ENCODE measurements at regions not wholly inside any gene's neighbourhood (a gene's known extent, or its start where the extent isn't known, plus 50 kb on each side); places are given as distances from the start of the nearest gene placed in this dataset.

- H3K4me1 Mint-ChIP-seq: peaks cover 1% of the 10 kb centered on the region
- H3K27ac Mint-ChIP-seq: no peak overlapping the region
- no peaks in the 10 kb centered on the region for H3K36me3 Mint-ChIP-seq (ENCODE audit: low read depth)
- H3K9me3 ChIP-seq (ENCODE audit: control insufficient read depth, low read length, poor library complexity, severe bottlenecking): no peaks in the 10 kb centered on the region
- H3K27me3 Mint-ChIP-seq: no peaks in the 10 kb centered on the region
- ATAC-seq (no peak), DNase-seq (no peak)
- no peak overlapping the region for H3K4me3 Mint-ChIP-seq
These were observed 281.3 kb downstream of the EPM2A start for GRCh38 chr6:145454006-145454405.

GRCh38 chr6:145457556-145457955, 277.8 kb downstream of the EPM2A start:
- no peak for ATAC-seq

GRCh38 chr6:145468534-145468933, 266.8 kb downstream of the EPM2A start:
- H3K9me3 ChIP-seq (ENCODE audit: control insufficient read depth, low read length, poor library complexity, severe bottlenecking): no peaks in the 10 kb centered on the region
- Mint-ChIP-seq H3K4me3 (no peak overlapping the region), H3K27me3 (no peaks in the 10 kb centered on the region), H3K4me1 (no peaks in the 10 kb centered on the region), H3K36me3 (ENCODE audit: low read depth) (no peaks in the 10 kb centered on the region), H3K27ac (no peak overlapping the region)
- ATAC-seq: no peak
- no peak for DNase-seq

More at GRCh38 chr6:145457556-145457955, 277.8 kb downstream of the EPM2A start:
- no peaks in the 10 kb centered on the region for H3K27me3 Mint-ChIP-seq
- H3K4me1 Mint-ChIP-seq: peaks cover 2% of the 10 kb centered on the region
- H3K27ac Mint-ChIP-seq: no peak overlapping the region
- no peak overlapping the region for H3K4me3 Mint-ChIP-seq
- H3K36me3 Mint-ChIP-seq (ENCODE audit: low read depth): no peaks in the 10 kb centered on the region
- no peaks in the 10 kb centered on the region for H3K9me3 ChIP-seq (ENCODE audit: control insufficient read depth, low read length, poor library complexity, severe bottlenecking)
- no peak for DNase-seq

- Mint-ChIP-seq H3K4me1 (no peaks in the 10 kb centered on the region), H3K27ac (no peak overlapping the region), H3K4me3 (no peak overlapping the region), H3K27me3 (no peaks in the 10 kb centered on the region), H3K36me3 (ENCODE audit: low read depth) (no peaks in the 10 kb centered on the region)
- no peaks in the 10 kb centered on the region for H3K9me3 ChIP-seq (ENCODE audit: control insufficient read depth, low read length, poor library complexity, severe bottlenecking)
- DNase-seq (no peak), ATAC-seq (no peak)
These were observed 266.3 kb downstream of the EPM2A start for GRCh38 chr6:145469021-145469420.

- no peak overlapping the region for H3K27ac Mint-ChIP-seq
- H3K27me3 Mint-ChIP-seq: no peaks in the 10 kb centered on the region
- no peak overlapping the region for H3K4me3 Mint-ChIP-seq
- H3K36me3 Mint-ChIP-seq (ENCODE audit: low read depth): no peaks in the 10 kb centered on the region
- DNase-seq: no peak
- ATAC-seq: no peak
- H3K9me3 ChIP-seq (ENCODE audit: control insufficient read depth, low read length, poor library complexity, severe bottlenecking): no peaks in the 10 kb centered on the region
- H3K4me1 Mint-ChIP-seq: no peaks in the 10 kb centered on the region
These were observed 259.4 kb downstream of the EPM2A start for GRCh38 chr6:145475794-145476396.

- DNase-seq (no peak), ATAC-seq (no peak)
- Mint-ChIP-seq H3K27ac (no peak overlapping the region), H3K4me3 (no peak overlapping the region), H3K4me1 (no peaks in the 10 kb centered on the region), H3K36me3 (ENCODE audit: low read depth) (no peaks in the 10 kb centered on the region), H3K27me3 (no peaks in the 10 kb centered on the region)
- no peaks in the 10 kb centered on the region for H3K9me3 ChIP-seq (ENCODE audit: control insufficient read depth, low read length, poor library complexity, severe bottlenecking)
These were observed 255.3 kb downstream of the EPM2A start for GRCh38 chr6:145480024-145480423.

- ATAC-seq: no peak
- no peaks in the 10 kb centered on the region for H3K36me3 Mint-ChIP-seq (ENCODE audit: low read depth)
- no peaks in the 10 kb centered on the region for H3K9me3 ChIP-seq (ENCODE audit: control insufficient read depth, low read length, poor library complexity, severe bottlenecking)
- no peak overlapping the region for H3K4me3 Mint-ChIP-seq
- H3K27ac Mint-ChIP-seq: no peak overlapping the region
- H3K27me3 Mint-ChIP-seq: no peaks in the 10 kb centered on the region
- no peaks in the 10 kb centered on the region for H3K4me1 Mint-ChIP-seq
- no peak for DNase-seq
These were observed 251.9 kb downstream of the EPM2A start for GRCh38 chr6:145483191-145483996.

GRCh38 chr6:145485288-145485687, 250.0 kb downstream of the EPM2A start:
- H3K36me3 Mint-ChIP-seq (ENCODE audit: low read depth): no peaks in the 10 kb centered on the region
- no peaks in the 10 kb centered on the region for H3K4me1 Mint-ChIP-seq
- DNase-seq (no peak), ATAC-seq (no peak)
- no peaks in the 10 kb centered on the region for H3K9me3 ChIP-seq (ENCODE audit: control insufficient read depth, low read length, poor library complexity, severe bottlenecking)
- no peak overlapping the region for H3K27ac Mint-ChIP-seq
- no peaks in the 10 kb centered on the region for H3K27me3 Mint-ChIP-seq
- no peak overlapping the region for H3K4me3 Mint-ChIP-seq

- DNase-seq (no peak), ATAC-seq (no peak)
- no peak overlapping the region for H3K4me3 Mint-ChIP-seq
- no peaks in the 10 kb centered on the region for H3K4me1 Mint-ChIP-seq
- H3K9me3 ChIP-seq (ENCODE audit: control insufficient read depth, low read length, poor library complexity, severe bottlenecking): no peaks in the 10 kb centered on the region
- H3K27me3 Mint-ChIP-seq: no peaks in the 10 kb centered on the region
- no peak overlapping the region for H3K27ac Mint-ChIP-seq
- H3K36me3 Mint-ChIP-seq (ENCODE audit: low read depth): no peaks in the 10 kb centered on the region
These were observed 249.0 kb downstream of the EPM2A start for GRCh38 chr6:145486306-145486705.

- Mint-ChIP-seq H3K27ac (no peak overlapping the region), H3K36me3 (ENCODE audit: low read depth) (no peaks in the 10 kb centered on the region), H3K27me3 (no peaks in the 10 kb centered on the region), H3K4me3 (no peak overlapping the region), H3K4me1 (no peaks in the 10 kb centered on the region)
- H3K9me3 ChIP-seq (ENCODE audit: control insufficient read depth, low read length, poor library complexity, severe bottlenecking): no peaks in the 10 kb centered on the region
- DNase-seq (no peak), ATAC-seq (no peak)
These were observed 245.7 kb downstream of the EPM2A start for GRCh38 chr6:145489583-145489982.

GRCh38 chr6:145490068-145490467, 245.3 kb downstream of the EPM2A start:
- DNase-seq (no peak), ATAC-seq (no peak)
- Mint-ChIP-seq H3K4me3 (no peak overlapping the region), H3K36me3 (ENCODE audit: low read depth) (no peaks in the 10 kb centered on the region), H3K27ac (no peak overlapping the region), H3K27me3 (no peaks in the 10 kb centered on the region), H3K4me1 (no peaks in the 10 kb centered on the region)
- H3K9me3 ChIP-seq (ENCODE audit: control insufficient read depth, low read length, poor library complexity, severe bottlenecking): no peaks in the 10 kb centered on the region

GRCh38 chr6:145491126-145491525, 244.2 kb downstream of the EPM2A start:
- no peaks in the 10 kb centered on the region for H3K36me3 Mint-ChIP-seq (ENCODE audit: low read depth)
- no peak for DNase-seq
- no peak overlapping the region for H3K27ac Mint-ChIP-seq
- no peaks in the 10 kb centered on the region for H3K27me3 Mint-ChIP-seq
- no peak overlapping the region for H3K4me3 Mint-ChIP-seq
- no peak for ATAC-seq
- H3K4me1 Mint-ChIP-seq: no peaks in the 10 kb centered on the region
- H3K9me3 ChIP-seq (ENCODE audit: control insufficient read depth, low read length, poor library complexity, severe bottlenecking): no peaks in the 10 kb centered on the region

GRCh38 chr6:145497006-145497405, 238.3 kb downstream of the EPM2A start:
- no peak for DNase-seq
- no peak overlapping the region for H3K27ac Mint-ChIP-seq
- H3K4me3 Mint-ChIP-seq: no peak overlapping the region
- no peaks in the 10 kb centered on the region for H3K36me3 Mint-ChIP-seq (ENCODE audit: low read depth)
- ATAC-seq: no peak
- H3K27me3 Mint-ChIP-seq: no peaks in the 10 kb centered on the region
- H3K4me1 Mint-ChIP-seq: no peaks in the 10 kb centered on the region
- no peaks in the 10 kb centered on the region for H3K9me3 ChIP-seq (ENCODE audit: control insufficient read depth, low read length, poor library complexity, severe bottlenecking)

- Mint-ChIP-seq H3K36me3 (ENCODE audit: low read depth) (no peaks in the 10 kb centered on the region), H3K27ac (no peak overlapping the region), H3K4me1 (no peaks in the 10 kb centered on the region), H3K27me3 (no peaks in the 10 kb centered on the region), H3K4me3 (no peak overlapping the region)
- ATAC-seq (no peak), DNase-seq (no peak)
- no peaks in the 10 kb centered on the region for H3K9me3 ChIP-seq (ENCODE audit: control insufficient read depth, low read length, poor library complexity, severe bottlenecking)
These were observed 236.9 kb downstream of the EPM2A start for GRCh38 chr6:145498425-145498824.

All from T-helper 17 cell (primary cell).